Keratinocyte (primary cell): ENCODE measurements at regions not wholly inside any gene's neighbourhood (a gene's known extent, or its start where the extent isn't known, plus 50 kb on each side); places are given as distances from the start of the nearest gene placed in this dataset.

ENCODE experiments used
- CTCF ChIP-seq, 3 experiments: IDR thresholded peaks in 1 of 3; conservative IDR thresholded peaks in 1 of 3; optimal IDR thresholded peaks in 1 of 3; 2 replicates in 2 of 3; 3 replicates in 1 of 3; pipeline versions ENCODE3 to v1.5.1; 2011; ENCODE audit warnings: low read length in 3 of 3, mild to moderate bottlenecking in 3 of 3, moderate library complexity in 2 of 3, control low read depth in 1 of 3, inconsistent platforms in 1 of 3; ENCODE audit not compliant: insufficient read depth in 2 of 3; ENCODE audit errors: extremely low read depth in 1 of 3
- EZH2 ChIP-seq: IDR thresholded peaks from one replicate; pipeline ENCODE4 v1.6.1; 2012; ENCODE audit warnings: inconsistent platforms, mild to moderate bottlenecking, low read length, moderate library complexity

DNA sequence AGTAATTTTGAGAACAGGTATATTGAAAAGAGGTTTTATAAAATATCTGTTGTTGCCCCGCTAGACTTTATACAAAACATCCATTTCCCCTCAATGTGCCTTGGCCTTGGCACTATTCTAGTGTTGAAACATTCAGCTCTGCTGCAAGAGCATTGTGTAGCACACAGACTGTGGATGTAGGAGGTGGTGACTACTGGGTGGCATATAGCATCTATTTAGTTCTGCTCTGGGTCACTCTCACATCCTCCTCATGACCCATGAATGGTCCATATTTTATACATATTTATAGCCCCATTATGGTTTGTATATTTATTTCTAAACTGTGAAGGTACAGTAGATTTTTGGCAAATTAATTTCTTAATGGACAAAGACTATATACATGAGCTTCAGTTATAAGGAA is 1022.0 kb upstream of the CELF4 start:
- no peak for TF ChIP-seq CTCF (optimal IDR thresholded peaks at IDR 0.05 in 1 of 3, IDR thresholded peaks at IDR 0.05 in 1 of 3, conservative IDR thresholded peaks at IDR 0.05 in 1 of 3; ENCODE audit: extremely low read depth in 1 of 3, insufficient read depth in 2 of 3, low read length in 3 of 3)
- TF ChIP-seq EZH2, result no peak
